ENCODE measurements at regions not wholly inside any gene's neighbourhood (a gene's known extent, or its start where the extent isn't known, plus 50 kb on each side); places are given as distances from the start of the nearest gene placed in this dataset.

DNA sequence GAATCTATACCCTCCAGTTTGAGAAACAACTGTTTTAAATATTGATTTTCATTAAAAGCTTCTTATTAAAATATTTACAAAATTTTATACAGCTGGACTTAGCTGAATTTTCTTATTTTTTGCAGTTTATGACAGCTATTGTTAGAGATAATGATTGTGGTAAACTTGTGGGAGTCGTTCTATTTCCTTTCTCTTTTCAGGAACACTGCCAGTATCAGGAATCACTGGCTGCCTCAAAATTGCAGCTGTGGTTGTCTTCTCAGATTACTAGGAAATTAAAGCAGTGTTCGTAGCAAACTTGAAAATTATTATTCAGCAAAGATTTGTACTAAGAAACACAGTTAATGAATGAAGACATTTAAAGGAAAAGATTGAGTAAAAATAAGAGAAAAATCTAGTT lies 311.0 kb downstream of the CENPW start:
- TF ChIP-seq, protein P1, sequence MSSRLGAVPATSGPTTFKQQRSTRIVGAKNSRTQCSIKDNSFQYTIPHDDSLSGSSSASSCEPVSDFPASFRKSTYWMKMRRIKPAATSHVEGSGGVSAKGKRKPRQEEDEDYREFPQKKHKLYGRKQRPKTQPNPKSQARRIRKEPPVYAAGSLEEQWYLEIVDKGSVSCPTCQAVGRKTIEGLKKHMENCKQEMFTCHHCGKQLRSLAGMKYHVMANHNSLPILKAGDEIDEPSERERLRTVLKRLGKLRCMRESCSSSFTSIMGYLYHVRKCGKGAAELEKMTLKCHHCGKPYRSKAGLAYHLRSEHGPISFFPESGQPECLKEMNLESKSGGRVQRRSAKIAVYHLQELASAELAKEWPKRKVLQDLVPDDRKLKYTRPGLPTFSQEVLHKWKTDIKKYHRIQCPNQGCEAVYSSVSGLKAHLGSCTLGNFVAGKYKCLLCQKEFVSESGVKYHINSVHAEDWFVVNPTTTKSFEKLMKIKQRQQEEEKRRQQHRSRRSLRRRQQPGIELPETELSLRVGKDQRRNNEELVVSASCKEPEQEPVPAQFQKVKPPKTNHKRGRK (CRISPR knock-in tag; IDR thresholded peaks at IDR 0.05; ENCODE audit: borderline replicate concordance) = no peak
- no peak for TF ChIP-seq TP53 (CRISPR knock-in tag; IDR thresholded peaks at IDR 0.05)
- TF ChIP-seq, protein P2, sequence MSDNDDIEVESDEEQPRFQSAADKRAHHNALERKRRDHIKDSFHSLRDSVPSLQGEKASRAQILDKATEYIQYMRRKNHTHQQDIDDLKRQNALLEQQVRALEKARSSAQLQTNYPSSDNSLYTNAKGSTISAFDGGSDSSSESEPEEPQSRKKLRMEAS (CRISPR knock-in tag; IDR thresholded peaks at IDR 0.05) = no peak
- no peak for TF ChIP-seq CTCF (IDR thresholded peaks at IDR 0.05)
- no peak for TF ChIP-seq ZNF263 (CRISPR knock-in tag; IDR thresholded peaks at IDR 0.05; ENCODE audit: low read depth)
- no peak for TF ChIP-seq USF2 (CRISPR knock-in tag; IDR thresholded peaks at IDR 0.05)
- no peak for TF ChIP-seq NR2C2 (CRISPR knock-in tag; IDR thresholded peaks at IDR 0.05)
- no peak for TF ChIP-seq NFYB (CRISPR knock-in tag; conservative IDR thresholded peaks at IDR 0.05; ENCODE audit: low read depth)
- no peak for TF ChIP-seq ERG (CRISPR knock-in tag; IDR thresholded peaks at IDR 0.05)

All from WTC11 (cell line).